Pancreas (tissue), 10 donors: ENCODE measurements at regions not wholly inside any gene's neighbourhood (a gene's known extent, or its start where the extent isn't known, plus 50 kb on each side); places are given as distances from the start of the nearest gene placed in this dataset.
"Not testable (repeated sequence)": the region's sequence is repeated elsewhere in the genome, so short reads cannot be mapped to it uniquely, and the experiment has no call there.

Experiments
- ATAC-seq, 4 donors: fragments of 200-7000 bp; cut with Tn5 transposase; one replicate each; pipeline versions ENCODE4 v1.8.0 to v1.9.1; 2020; ENCODE audit warnings: mild to moderate bottlenecking in 4 of 4, moderate library complexity in 4 of 4
- DNase-seq, 6 donors: peaks; one replicate each; pipeline ENCODE4 v3.0.0-alpha.2; 2020
- FAIRE-seq: peaks from 2 replicates; lab custom pipeline; 2012; peaks lifted over from hg19 to GRCh38; lab: Jason Lieb, UNC
- H3K27ac ChIP-seq, 4 donors: fragments of 200-600 bp; sonication (generic); 1 replicate in 3 of 4; 2 replicates in 1 of 4; pipeline versions ENCODE4 v1.5.0 to v1.8.0; 2020
- H3K27me3 ChIP-seq, 4 donors: fragments of 200-600 bp; one replicate each; pipeline ENCODE4 v1.8.0; 2021
- H3K36me3 ChIP-seq, 3 donors: fragments of 200-600 bp; sonication (generic) in 1 of 3; one replicate each; pipeline versions ENCODE4 v1.5.0 to v1.8.0; 2020 to 2021
- H3K4me1 ChIP-seq, 3 donors: fragments of 200-600 bp; one replicate each; pipeline ENCODE4 v1.8.0; 2021
- H3K4me3 ChIP-seq, 4 donors: fragments of 200-600 bp; sonication (generic) in 2 of 4; one replicate each; pipeline versions ENCODE4 v1.5.0 to v1.8.0; 2020 to 2021
- H3K9me3 ChIP-seq, 4 donors: fragments of 200-600 bp; one replicate each; pipeline ENCODE4 v1.8.0; 2021
- WGBS, 2 donors: extraction: QIAGEN DNeasy Blood & Tissue Kit; methylation state at CpG; one replicate each; pipeline ENCODE4 v1.1.7; 2013; 5-methylcytosine and 5-hydroxymethylcytosine counted together
- intact Hi-C, 3 donors: fragments of 100-400 bp; cut with DNase I; formaldehyde crosslinking; loops; one replicate each; pipeline versions ENCODE4 v1.11.1 to v1.14.2; 2022
- TF ChIP-seq, protein P1 (sequence below), 4 donors: fragments of 200-600 bp; sonication (generic) in 3 of 4; IDR thresholded peaks; one replicate each; pipeline versions ENCODE4 v1.5.0 to v1.8.0; 2021; ENCODE audit warnings: antibody characterized with exemption in 4 of 4
- donor health status: healthy with polysubstance abuse.
- donor health status: DM: no; HTN: no; CAD: no; lungs with moderate emphysema.
- donor health status: DM: no; HTN: no; CAD: no.
- donor health status: control.
- donor health status: control.
- donor health status: Bipolar disorder and iron deficiency.
- donor health status: DM: yes; HTN: yes; CAD: no.
- donor health status: DM: no; HTN: no; CAD: no.
- donor health status: DM: no; HTN: no; CAD: no.
- donor health status: DM: yes; HTN: yes; CAD: no.

DNA sequence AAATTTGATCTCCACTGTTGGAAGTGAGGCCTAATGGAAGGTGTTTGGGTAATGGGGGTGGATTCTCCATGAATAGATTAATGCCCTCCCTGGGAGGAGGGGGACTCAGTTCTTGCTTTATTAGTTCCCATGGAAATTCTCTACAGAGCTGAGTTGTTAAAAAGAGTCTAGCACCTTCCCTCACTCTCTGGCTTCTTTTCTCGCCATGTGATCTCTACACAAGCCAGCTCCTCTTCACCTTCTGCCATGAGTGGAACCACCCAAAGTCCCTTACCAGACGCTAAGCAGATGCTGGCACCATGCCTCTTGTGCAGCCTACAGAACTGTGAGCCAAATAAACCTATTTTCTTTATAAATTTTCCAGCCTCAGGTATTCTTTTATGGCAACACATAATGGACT lies 465.8 kb upstream of the ANO5 start:
- H3K4me3 ChIP-seq: no peak overlapping the region
- DNase-seq: no peak
- FAIRE-seq: no peak
- H3K27ac ChIP-seq: no peak overlapping the region
- H3K4me1 ChIP-seq: no peaks in the 10 kb centered on the region
- intact Hi-C loops: no loop called here
- WGBS, 2 donors: 35 to 53% methylated on average over 2 of the region's 2 CpGs
- no peak for ATAC-seq
- no peaks in the 10 kb centered on the region for H3K9me3 ChIP-seq
- TF ChIP-seq, protein P1, sequence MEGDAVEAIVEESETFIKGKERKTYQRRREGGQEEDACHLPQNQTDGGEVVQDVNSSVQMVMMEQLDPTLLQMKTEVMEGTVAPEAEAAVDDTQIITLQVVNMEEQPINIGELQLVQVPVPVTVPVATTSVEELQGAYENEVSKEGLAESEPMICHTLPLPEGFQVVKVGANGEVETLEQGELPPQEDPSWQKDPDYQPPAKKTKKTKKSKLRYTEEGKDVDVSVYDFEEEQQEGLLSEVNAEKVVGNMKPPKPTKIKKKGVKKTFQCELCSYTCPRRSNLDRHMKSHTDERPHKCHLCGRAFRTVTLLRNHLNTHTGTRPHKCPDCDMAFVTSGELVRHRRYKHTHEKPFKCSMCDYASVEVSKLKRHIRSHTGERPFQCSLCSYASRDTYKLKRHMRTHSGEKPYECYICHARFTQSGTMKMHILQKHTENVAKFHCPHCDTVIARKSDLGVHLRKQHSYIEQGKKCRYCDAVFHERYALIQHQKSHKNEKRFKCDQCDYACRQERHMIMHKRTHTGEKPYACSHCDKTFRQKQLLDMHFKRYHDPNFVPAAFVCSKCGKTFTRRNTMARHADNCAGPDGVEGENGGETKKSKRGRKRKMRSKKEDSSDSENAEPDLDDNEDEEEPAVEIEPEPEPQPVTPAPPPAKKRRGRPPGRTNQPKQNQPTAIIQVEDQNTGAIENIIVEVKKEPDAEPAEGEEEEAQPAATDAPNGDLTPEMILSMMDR (IDR thresholded peaks at IDR 0.05): no peak
- no peaks in the 10 kb centered on the region for H3K36me3 ChIP-seq
- H3K27me3 ChIP-seq: no peaks in the 10 kb centered on the region

DNA sequence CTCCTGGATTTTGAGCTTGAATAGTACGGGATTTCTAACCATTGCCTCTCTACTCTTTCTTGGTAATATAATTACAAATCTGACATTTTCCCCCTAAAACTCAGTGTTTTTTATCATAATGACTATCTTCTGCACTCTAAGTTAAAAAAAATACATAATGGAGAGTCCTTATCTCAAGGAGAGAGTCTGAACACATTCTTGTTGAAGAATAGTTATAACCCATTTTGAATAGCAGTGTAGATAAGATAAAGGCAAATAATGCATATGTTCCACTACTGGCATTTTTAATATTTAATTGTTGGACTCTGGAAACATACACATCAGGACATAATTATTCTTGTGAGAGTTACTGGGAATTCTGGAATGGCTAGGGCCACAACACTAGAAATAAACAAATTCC lies 456.5 kb upstream of the ANO5 start:
- Histone ChIP-seq H3K36me3 (no peaks in the 10 kb centered on the region), H3K4me3 (no peak overlapping the region), H3K27me3 (no peaks in the 10 kb centered on the region), H3K27ac (no peak overlapping the region), H3K4me1 (no peaks in the 10 kb centered on the region), H3K9me3 (no peaks in the 10 kb centered on the region)
- ATAC-seq: no peak
- no peak for FAIRE-seq
- WGBS, 2 donors: 41 to 55% methylated on average over 1 of the region's 1 CpG
- intact Hi-C loops: no loop called here
- DNase-seq: no peak
- TF ChIP-seq, protein P1 (IDR thresholded peaks at IDR 0.05): no peak

DNA sequence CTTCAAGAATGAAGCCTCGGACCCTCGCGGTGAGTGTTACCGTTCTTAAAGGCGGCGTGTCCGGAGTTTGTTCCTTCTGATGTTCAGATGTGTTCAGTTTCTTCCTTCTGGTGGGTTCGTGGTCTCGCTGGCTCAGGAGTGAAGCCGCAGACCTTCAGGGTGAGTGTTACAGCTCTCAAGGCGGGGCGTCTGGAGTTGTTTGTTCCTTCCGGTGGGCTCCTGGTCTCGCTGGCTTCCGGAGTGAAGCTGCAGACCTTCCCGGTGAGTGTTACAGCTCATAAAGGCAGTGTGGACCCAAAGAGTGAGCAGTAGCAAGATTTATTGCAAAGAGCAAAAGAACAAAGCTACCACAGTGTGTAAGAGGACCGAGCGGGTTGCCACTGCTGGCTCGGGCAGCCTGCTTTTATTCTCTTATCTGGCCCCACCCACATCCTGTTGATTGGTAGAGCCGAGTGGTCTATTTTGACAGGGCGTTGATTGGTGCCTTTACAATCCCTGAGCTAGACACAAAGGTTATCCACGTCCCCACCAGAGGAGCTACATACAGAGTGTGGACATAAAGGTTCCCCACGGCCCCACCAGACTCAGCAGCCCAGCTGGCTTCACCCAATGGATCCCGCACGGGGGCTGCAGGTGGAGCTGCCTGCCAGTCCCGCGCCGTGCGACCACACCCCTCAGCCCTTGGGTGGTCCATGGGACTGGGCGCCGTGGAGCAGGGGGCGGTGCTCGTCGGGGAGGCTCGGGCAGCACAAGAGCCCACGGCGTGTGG lies 440.2 kb upstream of the ANO5 start:
- H3K4me3 ChIP-seq, H3K4me1 ChIP-seq, H3K27me3 ChIP-seq, H3K36me3 ChIP-seq, H3K9me3 ChIP-seq, FAIRE-seq, intact Hi-C loops, ATAC-seq, H3K27ac ChIP-seq: not testable (repeated sequence)
- DNase-seq: peak in 1 of 6 donors; percentile 48
- 79 to 87% methylated on average over 37 of the region's 37 CpGs for WGBS, 2 donors

DNA sequence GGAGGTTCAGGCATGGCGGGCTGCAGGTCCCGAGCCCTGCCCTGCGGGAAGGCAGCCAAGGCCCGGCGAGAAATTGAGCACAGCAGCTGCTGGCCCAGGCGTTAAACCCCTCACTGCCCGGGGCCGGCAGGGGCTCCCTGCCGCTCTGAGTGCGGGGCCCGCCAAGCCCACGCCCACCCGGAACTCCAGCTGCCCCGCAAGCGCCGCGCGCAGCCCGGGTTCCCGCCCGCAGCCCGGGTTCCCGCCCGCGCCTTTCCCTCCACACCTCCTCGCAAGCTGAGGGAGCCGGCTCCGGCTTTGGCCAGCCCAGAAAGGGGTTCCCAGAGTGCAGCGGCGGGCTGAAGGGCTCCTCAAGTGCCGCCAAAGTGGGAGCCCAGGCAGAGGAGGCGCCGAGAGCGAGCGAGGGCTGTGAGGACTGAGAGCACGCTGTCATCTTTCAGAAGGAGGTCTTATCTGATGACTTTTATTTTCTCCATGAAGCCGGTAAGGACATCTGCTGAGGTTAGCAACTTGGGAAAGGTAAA lies 439.6 kb upstream of the ANO5 start:
- DNase-seq, intact Hi-C loops, H3K36me3 ChIP-seq, H3K9me3 ChIP-seq, H3K27ac ChIP-seq, H3K4me1 ChIP-seq, ATAC-seq, H3K4me3 ChIP-seq, H3K27me3 ChIP-seq, FAIRE-seq: not testable (repeated sequence)
- WGBS, 2 donors: 76 to 80% methylated on average over 15 to 34 of the region's 37 CpGs

DNA sequence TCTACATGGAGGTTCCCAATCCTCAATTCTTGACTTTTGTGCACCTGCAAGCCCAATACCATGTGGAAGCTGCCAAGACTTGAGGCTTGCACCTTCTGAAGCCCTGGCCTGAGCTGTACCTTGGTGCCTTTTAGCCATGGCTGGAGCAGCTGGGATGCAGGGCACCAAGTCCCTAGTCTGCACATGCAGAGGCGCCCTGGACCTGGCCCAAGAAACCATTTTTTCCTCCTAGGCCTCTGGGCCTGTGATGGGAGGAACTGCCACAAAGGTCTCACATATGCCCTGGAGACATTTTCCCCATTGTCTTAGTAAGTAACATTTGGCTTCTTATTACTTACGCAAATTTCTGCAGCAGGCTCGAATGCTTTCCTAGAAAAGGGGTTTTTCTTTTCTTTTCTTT lies 431.9 kb upstream of the ANO5 start:
- ATAC-seq: no peak
- H3K36me3 ChIP-seq: no peaks in the 10 kb centered on the region
- 62 to 74% methylated on average over 3 of the region's 3 CpGs for WGBS, 2 donors
- no peaks in the 10 kb centered on the region for H3K9me3 ChIP-seq
- no peak for FAIRE-seq
- intact Hi-C loops: no loop called here
- H3K4me1 ChIP-seq: no peaks in the 10 kb centered on the region
- no peak for DNase-seq
- H3K4me3 ChIP-seq: no peak overlapping the region
- no peaks in the 10 kb centered on the region for H3K27me3 ChIP-seq
- no peak overlapping the region for H3K27ac ChIP-seq
- TF ChIP-seq, protein P1 (IDR thresholded peaks at IDR 0.05): no peak

DNA sequence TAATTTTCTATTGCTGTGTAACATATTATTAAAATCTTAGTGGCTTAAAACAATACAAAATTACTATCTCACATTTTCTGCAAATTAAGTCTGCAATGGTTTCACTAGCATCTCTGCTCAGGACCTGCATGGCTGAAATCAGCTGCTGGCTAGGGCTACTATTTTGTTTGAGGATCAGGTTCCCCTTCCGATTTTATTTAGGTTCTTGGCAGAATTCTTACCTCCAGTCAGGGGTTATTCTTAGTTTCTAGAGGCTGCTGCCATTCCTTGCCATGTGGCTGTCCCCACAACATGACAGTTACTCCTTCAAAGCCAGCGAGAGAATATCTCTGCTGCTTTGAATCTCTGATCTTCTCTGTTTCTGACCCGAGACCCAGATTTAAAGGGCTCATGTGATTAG lies 424.5 kb upstream of the ANO5 start:
- H3K27ac ChIP-seq: no peak overlapping the region
- 42 to 60% methylated on average over 3 of the region's 3 CpGs for WGBS, 2 donors
- H3K27me3 ChIP-seq: no peaks in the 10 kb centered on the region
- TF ChIP-seq, protein P1 (IDR thresholded peaks at IDR 0.05): no peak
- H3K36me3 ChIP-seq: no peaks in the 10 kb centered on the region
- intact Hi-C loops: no loop called here
- no peak overlapping the region for H3K4me3 ChIP-seq
- FAIRE-seq (no peak), ATAC-seq (no peak), DNase-seq (no peak)
- no peaks in the 10 kb centered on the region for H3K9me3 ChIP-seq
- H3K4me1 ChIP-seq: no peaks in the 10 kb centered on the region
